A673 (cell line): ENCODE measurements at regions not wholly inside any gene's neighbourhood (a gene's known extent, or its start where the extent isn't known, plus 50 kb on each side); places are given as distances from the start of the nearest gene placed in this dataset.

Experiments used
- BruUV-seq: library from RNA; stranded (reverse); fragments of 400-500 nt; replicated peaks from 2 replicates; lab custom pipeline; 2021; lab: Mats Ljungman, UMichigan
- CTCF ChIA-PET: fragments of 300-600 bp; sonication (Branson Sonifier 250); formaldehyde crosslinking; loops from one replicate; lab custom pipeline; 2022; ENCODE audit warnings: antibody characterized with exemption; lab: Charles Lee
- POLR2A ChIA-PET: fragments of 300-600 bp; sonication (Branson Sonifier 250); formaldehyde crosslinking; loops from one replicate; lab custom pipeline; 2022; ENCODE audit warnings: antibody characterized with exemption; ENCODE audit not compliant: low non-redundant PET; lab: Charles Lee
- DNase-seq: peaks from one replicate; pipeline ENCODE4 v3.0.0-alpha.2; 2015; ENCODE audit warnings: low spot score
- H3K27ac ChIP-seq: fragments of 200-600 bp; sonication (generic); 2 replicates; pipeline ENCODE4 v1.5.1; 2016; ENCODE audit warnings: mixed run types, low read depth, mild to moderate bottlenecking, mixed read lengths, antibody characterized with exemption, low read length; ENCODE audit not compliant: poor library complexity, severe bottlenecking
- H3K27me3 ChIP-seq: fragments of 200-600 bp; sonication (generic); replicated peaks from 2 replicates; pipeline ENCODE4 v1.6.1; 2017; ENCODE audit warnings: mixed run types, low read depth, mild to moderate bottlenecking, mixed read lengths, antibody characterized with exemption, low read length; ENCODE audit not compliant: insufficient read depth, poor library complexity
- H3K36me3 ChIP-seq: fragments of 200-600 bp; sonication (generic); 2 replicates; pipeline ENCODE4 v1.6.1; 2016; ENCODE audit warnings: mixed run types, mild to moderate bottlenecking, mixed read lengths, antibody characterized with exemption, low read length; ENCODE audit not compliant: insufficient read depth, poor library complexity, severe bottlenecking
- H3K4me1 ChIP-seq: fragments of 200-600 bp; sonication (generic); 2 replicates; pipeline ENCODE4 v1.6.1; 2017; ENCODE audit warnings: mixed run types, mild to moderate bottlenecking, mixed read lengths, antibody characterized with exemption, low read length; ENCODE audit not compliant: insufficient read depth, poor library complexity, severe bottlenecking
- H3K4me3 ChIP-seq: fragments of 200-600 bp; sonication (generic); 2 replicates; pipeline ENCODE4 v1.5.1; 2016; ENCODE audit warnings: low read depth, mixed run types, mild to moderate bottlenecking, mixed read lengths, low read length; ENCODE audit not compliant: poor library complexity, severe bottlenecking
- H3K9me3 ChIP-seq: fragments of 200-600 bp; sonication (generic); 2 replicates; pipeline ENCODE4 v1.6.1; 2016; ENCODE audit warnings: mixed run types, low read depth, mild to moderate bottlenecking, mixed read lengths, antibody characterized with exemption, low read length; ENCODE audit not compliant: poor library complexity, severe bottlenecking
- EZH2 ChIP-seq: fragments of 200-600 bp; sonication (generic); IDR thresholded peaks from 2 replicates; pipeline ENCODE4 v1.6.1; 2017; ENCODE audit warnings: borderline replicate concordance, low read depth, mild to moderate bottlenecking, mixed read lengths, antibody characterized with exemption, low read length; ENCODE audit not compliant: poor library complexity, severe bottlenecking
- intact Hi-C: fragments of 100-400 bp; cut with micrococcal nuclease; formaldehyde crosslinking; loops from one replicate; pipeline ENCODE4 v1.10.0; 2022; ENCODE audit not compliant: unreplicated experiment
- TF ChIP-seq, protein P1 (sequence below): fragments of 300-800, 200-600 bp; sonication (generic); conservative IDR thresholded peaks from 2 replicates; pipeline ENCODE4 v1.5.1; 2017; ENCODE audit warnings: low read depth, mild to moderate bottlenecking, antibody characterized with exemption, low read length, moderate library complexity, mixed read lengths

DNA sequence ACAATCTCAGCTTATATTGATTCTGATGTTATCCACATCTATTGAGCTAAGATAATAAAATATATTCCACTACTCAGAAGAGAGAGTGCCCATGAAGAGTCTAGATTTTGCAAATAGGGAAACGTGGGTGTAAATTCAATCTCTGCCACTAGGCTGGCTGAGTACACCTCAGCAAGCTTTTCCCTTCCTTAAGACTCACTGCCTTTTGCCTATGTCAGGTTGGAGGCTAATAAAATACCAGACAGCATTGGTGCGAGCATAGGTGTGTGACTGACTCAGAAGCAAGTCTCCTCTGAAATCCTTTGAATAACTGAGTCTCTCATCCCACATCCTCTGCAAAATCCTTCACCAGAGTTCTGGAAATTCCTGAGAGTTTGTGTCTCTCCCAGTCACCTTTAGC lies 405.4 kb upstream of the CPEB2 start:
- ChIA-PET CTCF (no interaction called here), POLR2A (no interaction called here)
- H3K27ac ChIP-seq = no peak overlapping the region
- peaks cover 11% of the 10 kb centered on the region for H3K9me3 ChIP-seq
- no peaks in the 10 kb centered on the region for H3K27me3 ChIP-seq
- DNase-seq = no peak
- H3K4me3 ChIP-seq = no peak overlapping the region
- no peak for TF ChIP-seq EZH2
- TF ChIP-seq, protein P1, sequence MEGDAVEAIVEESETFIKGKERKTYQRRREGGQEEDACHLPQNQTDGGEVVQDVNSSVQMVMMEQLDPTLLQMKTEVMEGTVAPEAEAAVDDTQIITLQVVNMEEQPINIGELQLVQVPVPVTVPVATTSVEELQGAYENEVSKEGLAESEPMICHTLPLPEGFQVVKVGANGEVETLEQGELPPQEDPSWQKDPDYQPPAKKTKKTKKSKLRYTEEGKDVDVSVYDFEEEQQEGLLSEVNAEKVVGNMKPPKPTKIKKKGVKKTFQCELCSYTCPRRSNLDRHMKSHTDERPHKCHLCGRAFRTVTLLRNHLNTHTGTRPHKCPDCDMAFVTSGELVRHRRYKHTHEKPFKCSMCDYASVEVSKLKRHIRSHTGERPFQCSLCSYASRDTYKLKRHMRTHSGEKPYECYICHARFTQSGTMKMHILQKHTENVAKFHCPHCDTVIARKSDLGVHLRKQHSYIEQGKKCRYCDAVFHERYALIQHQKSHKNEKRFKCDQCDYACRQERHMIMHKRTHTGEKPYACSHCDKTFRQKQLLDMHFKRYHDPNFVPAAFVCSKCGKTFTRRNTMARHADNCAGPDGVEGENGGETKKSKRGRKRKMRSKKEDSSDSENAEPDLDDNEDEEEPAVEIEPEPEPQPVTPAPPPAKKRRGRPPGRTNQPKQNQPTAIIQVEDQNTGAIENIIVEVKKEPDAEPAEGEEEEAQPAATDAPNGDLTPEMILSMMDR = 0 out of 2 replicates have a peak, but pooled peaks have one; percentile 15
- H3K4me1 ChIP-seq = no peaks in the 10 kb centered on the region
- no TSS peak for BruUV-seq
- intact Hi-C loops = no loop called here
- H3K36me3 ChIP-seq = no peaks in the 10 kb centered on the region

DNA sequence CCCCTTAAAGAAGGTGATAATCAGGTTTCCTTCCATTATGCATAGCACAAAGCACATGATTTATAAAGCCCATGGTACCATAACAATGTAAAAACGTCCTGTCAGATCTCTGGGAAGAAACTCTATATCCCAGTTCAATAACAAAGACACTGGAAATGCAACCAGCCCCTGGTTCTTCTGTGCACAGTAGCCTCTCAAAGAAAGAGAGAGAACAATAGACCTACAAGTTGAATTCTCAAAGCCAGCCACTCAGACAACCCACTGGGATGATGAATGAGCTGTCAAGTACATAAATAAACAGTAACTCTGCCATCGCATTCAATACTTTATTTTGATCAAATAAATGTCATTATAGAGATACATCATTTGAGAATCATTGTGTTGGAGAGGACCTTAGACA lies 400.1 kb upstream of the CPEB2 start:
- H3K27me3 ChIP-seq = no peaks in the 10 kb centered on the region
- no peaks in the 10 kb centered on the region for H3K9me3 ChIP-seq
- intact Hi-C loops = no loop called here
- no TSS peak for BruUV-seq
- no peak for TF ChIP-seq EZH2
- TF ChIP-seq, protein P1 = no peak
- POLR2A ChIA-PET = no interaction called here
- CTCF ChIA-PET = no interaction called here
- no peak for DNase-seq
- H3K4me3 ChIP-seq = no peak overlapping the region
- H3K4me1 ChIP-seq = peaks cover 8% of the 10 kb centered on the region
- no peak overlapping the region for H3K27ac ChIP-seq
- no peaks in the 10 kb centered on the region for H3K36me3 ChIP-seq

DNA sequence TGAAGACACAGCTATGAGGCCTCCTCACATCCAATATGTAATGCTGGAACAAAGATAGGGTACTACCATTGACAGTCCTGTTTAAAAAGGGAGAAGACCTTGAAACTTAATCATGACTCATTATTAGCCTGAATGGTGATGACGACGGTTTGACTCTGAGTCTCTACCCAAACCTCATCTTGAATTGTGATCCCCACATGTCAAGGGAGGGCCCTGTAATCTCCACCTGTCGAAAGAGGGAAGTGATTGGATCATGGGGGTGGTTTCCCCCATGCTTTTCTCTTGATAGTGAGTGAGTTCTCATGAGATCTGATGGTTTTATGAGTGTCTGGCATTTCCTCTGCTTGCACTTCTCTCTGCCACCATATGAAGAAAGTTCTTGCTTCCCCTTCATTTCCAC lies 395.3 kb upstream of the CPEB2 start:
- peaks cover 22% of the 10 kb centered on the region for H3K4me1 ChIP-seq
- H3K27me3 ChIP-seq = no peaks in the 10 kb centered on the region
- POLR2A ChIA-PET = no interaction called here
- H3K9me3 ChIP-seq = no peaks in the 10 kb centered on the region
- TF ChIP-seq, protein P1 = no peak
- no peak for TF ChIP-seq EZH2
- H3K27ac ChIP-seq = peak overlapping the region; percentile 90
- no TSS peak for BruUV-seq
- CTCF ChIA-PET = no interaction called here
- no peak for DNase-seq
- no peak overlapping the region for H3K4me3 ChIP-seq
- no peaks in the 10 kb centered on the region for H3K36me3 ChIP-seq
- intact Hi-C loops = no loop called here
